ENCODE measurements at regions not wholly inside any gene's neighbourhood (a gene's known extent, or its start where the extent isn't known, plus 50 kb on each side); places are given as distances from the start of the nearest gene placed in this dataset.
A peak's percentile ranks its signal among the peaks of the same experiment; 100 is the strongest.

- Histone ChIP-seq H3K79me2 (ENCODE audit: control insufficient read depth, insufficient read depth, low read length) (no peaks in the 10 kb centered on the region), H3K4me2 (ENCODE audit: extremely low read depth, insufficient read depth, low read length) (no peak overlapping the region), H2AFZ (ENCODE audit: low read length) (no peak overlapping the region), H3K36me3 (ENCODE audit: control insufficient read depth, insufficient read depth, low read length) (no peaks in the 10 kb centered on the region), H3K27ac (ENCODE audit: insufficient read depth, low read length) (no peak overlapping the region), H3K4me3 (replicated peaks in 1 of 4; ENCODE audit: control extremely low read depth in 1 of 4, insufficient read depth in 1 of 4, low read depth in 3 of 4, low read length in 4 of 4) (no peak overlapping the region), H3K27me3 (ENCODE audit: control insufficient read depth, insufficient read depth, low read length) (no peaks in the 10 kb centered on the region), H4K20me1 (ENCODE audit: control insufficient read depth, extremely low read depth, insufficient read depth, low read length) (no peaks in the 10 kb centered on the region), H3K4me1 (ENCODE audit: control insufficient read depth, extremely low read depth, insufficient read depth, low read length) (peaks cover 3% of the 10 kb centered on the region), H3K9me3 (ENCODE audit: control insufficient read depth, insufficient read depth, low read depth, low read length) (no peaks in the 10 kb centered on the region), H3K9ac (ENCODE audit: insufficient read depth, low read length) (no peak overlapping the region)
- TF ChIP-seq CTCF (conservative IDR thresholded peaks at IDR 0.05 in 1 of 2, IDR thresholded peaks at IDR 0.05 in 1 of 2; ENCODE audit: low read depth in 1 of 2, low read length in 2 of 2) (no peak), EZH2 (IDR thresholded peaks at IDR 0.05; ENCODE audit: low read length, missing control alignments) (no peak)
- DNase-seq (ENCODE audit: low read depth in 2 of 2), result peak; percentile 55 to 95
These were observed 92.5 kb upstream of the MED13L start for GRCh38 chr12:116370004-116370404.

- no peak overlapping the region for H2AFZ ChIP-seq (ENCODE audit: low read length)
- no peaks in the 10 kb centered on the region for H4K20me1 ChIP-seq (ENCODE audit: control insufficient read depth, extremely low read depth, insufficient read depth, low read length)
- no peaks in the 10 kb centered on the region for H3K79me2 ChIP-seq (ENCODE audit: control insufficient read depth, insufficient read depth, low read length)
- H3K4me1 ChIP-seq (ENCODE audit: control insufficient read depth, extremely low read depth, insufficient read depth, low read length), result peaks cover 6% of the 10 kb centered on the region
- H3K9ac ChIP-seq (ENCODE audit: insufficient read depth, low read length), result no peak overlapping the region
- H3K27me3 ChIP-seq (ENCODE audit: control insufficient read depth, insufficient read depth, low read length), result no peaks in the 10 kb centered on the region
- H3K4me2 ChIP-seq (ENCODE audit: extremely low read depth, insufficient read depth, low read length), result no peak overlapping the region
- TF ChIP-seq CTCF (conservative IDR thresholded peaks at IDR 0.05 in 1 of 2, IDR thresholded peaks at IDR 0.05 in 1 of 2; ENCODE audit: low read depth in 1 of 2, low read length in 2 of 2) (no peak), EZH2 (IDR thresholded peaks at IDR 0.05; ENCODE audit: low read length, missing control alignments) (no peak)
- H3K36me3 ChIP-seq (ENCODE audit: control insufficient read depth, insufficient read depth, low read length), result no peaks in the 10 kb centered on the region
- H3K9me3 ChIP-seq (ENCODE audit: control insufficient read depth, insufficient read depth, low read depth, low read length), result no peaks in the 10 kb centered on the region
- no peak overlapping the region for H3K4me3 ChIP-seq (replicated peaks in 1 of 4; ENCODE audit: control extremely low read depth in 1 of 4, insufficient read depth in 1 of 4, low read depth in 3 of 4, low read length in 4 of 4)
- H3K27ac ChIP-seq (ENCODE audit: insufficient read depth, low read length), result peak overlapping the region; percentile 39
- peak in 1 of 2 donors; percentile 37 for DNase-seq (ENCODE audit: low read depth in 2 of 2)
These were observed 93.5 kb upstream of the MED13L start for GRCh38 chr12:116370886-116371580.

- H3K79me2 ChIP-seq (ENCODE audit: control insufficient read depth, insufficient read depth, low read length), result no peaks in the 10 kb centered on the region
- no peaks in the 10 kb centered on the region for H3K27me3 ChIP-seq (ENCODE audit: control insufficient read depth, insufficient read depth, low read length)
- no peak overlapping the region for H3K27ac ChIP-seq (ENCODE audit: insufficient read depth, low read length)
- TF ChIP-seq CTCF (conservative IDR thresholded peaks at IDR 0.05 in 1 of 2, IDR thresholded peaks at IDR 0.05 in 1 of 2; ENCODE audit: low read depth in 1 of 2, low read length in 2 of 2), result no peak
- no peak overlapping the region for H2AFZ ChIP-seq (ENCODE audit: low read length)
- H3K9me3 ChIP-seq (ENCODE audit: control insufficient read depth, insufficient read depth, low read depth, low read length), result no peaks in the 10 kb centered on the region
- H3K36me3 ChIP-seq (ENCODE audit: control insufficient read depth, insufficient read depth, low read length), result no peaks in the 10 kb centered on the region
- H3K9ac ChIP-seq (ENCODE audit: insufficient read depth, low read length), result no peak overlapping the region
- no peak overlapping the region for H3K4me3 ChIP-seq (replicated peaks in 1 of 4; ENCODE audit: control extremely low read depth in 1 of 4, insufficient read depth in 1 of 4, low read depth in 3 of 4, low read length in 4 of 4)
- DNase-seq (ENCODE audit: low read depth in 2 of 2), result peak; percentile 18 to 74
- H3K4me2 ChIP-seq (ENCODE audit: extremely low read depth, insufficient read depth, low read length), result no peak overlapping the region
- H4K20me1 ChIP-seq (ENCODE audit: control insufficient read depth, extremely low read depth, insufficient read depth, low read length), result no peaks in the 10 kb centered on the region
- peaks cover 17% of the 10 kb centered on the region for H3K4me1 ChIP-seq (ENCODE audit: control insufficient read depth, extremely low read depth, insufficient read depth, low read length)
These were observed 95.3 kb upstream of the MED13L start for GRCh38 chr12:116372815-116373214.

Data from fibroblast of lung (primary cell).